GM20000 (cell line): ENCODE measurements at regions not wholly inside any gene's neighbourhood (a gene's known extent, or its start where the extent isn't known, plus 50 kb on each side); places are given as distances from the start of the nearest gene placed in this dataset.
A peak's percentile ranks its signal among the peaks of the same experiment; 100 is the strongest.

Source experiments
- DNase-seq: peaks from one replicate; pipeline ENCODE4 v3.0.0; 2012; ENCODE audit warnings: low spot score
- CTCF ChIP-seq: IDR thresholded peaks from 2 replicates; pipeline ENCODE4 v1.5.1; 2012; ENCODE audit warnings: mild to moderate bottlenecking, control low read depth; ENCODE audit errors: extremely low read depth, missing control alignments

- TF ChIP-seq CTCF = no peak
- no peak for DNase-seq
These were observed 76.8 kb downstream of the JRKL start for GRCh38 chr11:96466607-96467006.

- no peak for TF ChIP-seq CTCF
These were observed 80.0 kb downstream of the JRKL start for GRCh38 chr11:96469776-96470175.

GRCh38 chr11:96470521-96470920 lies 80.7 kb downstream of the JRKL start:
- no peak for TF ChIP-seq CTCF
- no peak for DNase-seq

More at GRCh38 chr11:96469776-96470175, 80.0 kb downstream of the JRKL start:
- no peak for DNase-seq

- DNase-seq = peak; percentile 8
- TF ChIP-seq CTCF = peak; percentile 10
These were observed 82.3 kb downstream of the JRKL start for GRCh38 chr11:96472085-96472484.

- DNase-seq = no peak
- TF ChIP-seq CTCF = no peak
These were observed 84.5 kb downstream of the JRKL start for GRCh38 chr11:96474263-96474662.

GRCh38 chr11:96481204-96481603 lies 91.4 kb downstream of the JRKL start:
- DNase-seq = no peak
- no peak for TF ChIP-seq CTCF

GRCh38 chr11:96481771-96482170 lies 92.0 kb downstream of the JRKL start:
- no peak for TF ChIP-seq CTCF
- DNase-seq = no peak

GRCh38 chr11:96482193-96482592 lies 92.4 kb downstream of the JRKL start:
- no peak for TF ChIP-seq CTCF
- no peak for DNase-seq
